ENCODE measurements at regions not wholly inside any gene's neighbourhood (a gene's known extent, or its start where the extent isn't known, plus 50 kb on each side); places are given as distances from the start of the nearest gene placed in this dataset.
"Not testable (repeated sequence)": the region's sequence is repeated elsewhere in the genome, so short reads cannot be mapped to it uniquely, and the experiment has no call there.

- DNase-seq (ENCODE audit: low spot score) = no peak
Measured at GRCh38 chr4:108458681-108459080, 161.7 kb upstream of the RPL34 start.

- DNase-seq (ENCODE audit: low spot score) = no peak
Measured at GRCh38 chr4:108454227-108454626, 166.1 kb upstream of the RPL34 start.

GRCh38 chr4:108453366-108453765 is 167.0 kb upstream of the RPL34 start:
- no peak for DNase-seq (ENCODE audit: low spot score)

GRCh38 chr4:108450236-108450898 is 170.0 kb upstream of the RPL34 start:
- no peak for DNase-seq (ENCODE audit: low spot score)

GRCh38 chr4:108449129-108449528 is 171.2 kb upstream of the RPL34 start:
- DNase-seq (ENCODE audit: low spot score) = no peak

GRCh38 chr4:108446556-108446955 is 173.8 kb upstream of the RPL34 start:
- DNase-seq (ENCODE audit: low spot score) = no peak

- no peak for DNase-seq (ENCODE audit: low spot score)
Measured at GRCh38 chr4:108445716-108446115, 174.7 kb upstream of the RPL34 start.

- DNase-seq (ENCODE audit: low spot score) = no peak
Measured at GRCh38 chr4:108443585-108443984, 176.8 kb upstream of the RPL34 start.

GRCh38 chr4:108433832-108434231 is 186.5 kb upstream of the RPL34 start:
- peak; percentile 43 for DNase-seq (ENCODE audit: low spot score)

GRCh38 chr4:108433394-108433793 is 187.0 kb upstream of the RPL34 start:
- DNase-seq (ENCODE audit: low spot score) = peak; percentile 10

- peak; percentile 10 for DNase-seq (ENCODE audit: low spot score)
Measured at GRCh38 chr4:108432418-108432817, 188.0 kb upstream of the RPL34 start.

GRCh38 chr4:108431986-108432385 is 188.4 kb upstream of the RPL34 start:
- DNase-seq (ENCODE audit: low spot score) = no peak

- DNase-seq (ENCODE audit: low spot score) = no peak
Measured at GRCh38 chr4:108430921-108431320, 189.5 kb upstream of the RPL34 start.

- no peak for DNase-seq (ENCODE audit: low spot score)
Measured at GRCh38 chr4:108429662-108430061, 190.7 kb upstream of the RPL34 start.

GRCh38 chr4:108428923-108429322 is 191.5 kb upstream of the RPL34 start:
- DNase-seq (ENCODE audit: low spot score) = no peak

GRCh38 chr4:108427946-108428485 is 192.4 kb upstream of the RPL34 start:
- no peak for DNase-seq (ENCODE audit: low spot score)

GRCh38 chr4:108426493-108426892 is 193.9 kb upstream of the RPL34 start:
- peak; percentile 42 for DNase-seq (ENCODE audit: low spot score)

- peak; percentile 42 for DNase-seq (ENCODE audit: low spot score)
Measured at GRCh38 chr4:108425988-108426387, 194.4 kb upstream of the RPL34 start.

- no peak for DNase-seq (ENCODE audit: low spot score)
Measured at GRCh38 chr4:108417923-108418322, 202.5 kb upstream of the RPL34 start.

GRCh38 chr4:108416831-108417230 is 203.5 kb upstream of the RPL34 start:
- DNase-seq (ENCODE audit: low spot score) = no peak

GRCh38 chr4:108415389-108415788 is 205.0 kb upstream of the RPL34 start:
- no peak for DNase-seq (ENCODE audit: low spot score)

- DNase-seq (ENCODE audit: low spot score) = no peak
Measured at GRCh38 chr4:108411836-108412235, 208.5 kb upstream of the RPL34 start.

GRCh38 chr4:108409691-108410090 is 210.7 kb upstream of the RPL34 start:
- not testable (repeated sequence) for DNase-seq (ENCODE audit: low spot score)

GRCh38 chr4:108405586-108405985 is 214.8 kb upstream of the RPL34 start:
- DNase-seq (ENCODE audit: low spot score) = no peak

Measured in activated CD4-positive, alpha-beta T cell treated with anti-CD3 and anti-CD28 coated beads, Interleukin-2, Interleukin-4, amounts not matched to agents 100 ng/mL and 50 ng/mL, durations not matched to agents 16 hours and 8 hours (primary cell).